B cell (primary cell): ENCODE measurements at regions not wholly inside any gene's neighbourhood (a gene's known extent, or its start where the extent isn't known, plus 50 kb on each side); places are given as distances from the start of the nearest gene placed in this dataset.

Source experiments
- ATAC-seq: fragments of 200-7000 bp; cut with Tn5 transposase; one replicate; pipeline ENCODE4 v1.10.0; 2021; ENCODE audit warnings: low read depth, mild to moderate bottlenecking, moderate number of reproducible peaks, moderate library complexity
- CTCF ChIA-PET: fragments of 350-600 bp; sonication (Branson Sonifier 250); formaldehyde crosslinking; loops from one replicate; lab custom pipeline; 2021; ENCODE audit warnings: antibody characterized with exemption, inconsistent platforms; lab: Charles Lee
- POLR2A ChIA-PET: fragments of 350-600 bp; sonication (Branson Sonifier 250); formaldehyde crosslinking; loops from one replicate; lab custom pipeline; 2021; ENCODE audit warnings: antibody characterized with exemption; lab: Charles Lee
- DNase-seq: peaks from one replicate; pipeline ENCODE4 v3.0.0; 2013
- H2AFZ ChIP-seq: 2 replicates; pipeline ENCODE4 v1.6.1; 2012; ENCODE audit warnings: mild to moderate bottlenecking, low read depth, low read length; ENCODE audit not compliant: insufficient read depth, poor library complexity, severe bottlenecking
- H3K27ac ChIP-seq, 2 donors: 1 replicate in 1 of 2; 2 replicates in 1 of 2; pipeline ENCODE4 v1.5.1; 2012 to 2013; ENCODE audit warnings: low read length in 2 of 2, mild to moderate bottlenecking in 2 of 2, moderate library complexity in 1 of 2
- H3K27me3 ChIP-seq, 4 experiments: fragments of 200-600 bp in 1 of 4; sonication (generic) in 1 of 4; replicated peaks in 1 of 4; 1 replicate in 2 of 4; 2 replicates in 2 of 4; pipeline versions ENCODE4 v1.6.1 to v1.7.0; 2013 to 2016; ENCODE audit warnings: low read length in 3 of 4, mild to moderate bottlenecking in 2 of 4, mixed read lengths in 1 of 4, moderate library complexity in 1 of 4; ENCODE audit not compliant: insufficient read depth in 4 of 4, control insufficient read depth in 3 of 4; ENCODE audit errors: control extremely low read depth in 1 of 4
- H3K36me3 ChIP-seq, 2 experiments: replicated peaks in 1 of 2; 1 replicate in 1 of 2; 2 replicates in 1 of 2; pipeline versions ENCODE4 v1.6.1 to v1.7.1; 2013; ENCODE audit warnings: low read length in 1 of 2; ENCODE audit not compliant: insufficient read depth in 2 of 2, control insufficient read depth in 1 of 2; ENCODE audit errors: control extremely low read depth in 1 of 2, extremely low read depth in 1 of 2
- H3K4me1 ChIP-seq, 2 donors: fragments of 200-600 bp in 1 of 2; sonication (generic) in 1 of 2; 1 replicate in 1 of 2; 2 replicates in 1 of 2; pipeline versions ENCODE4 v1.5.1 to v1.6.1; 2013 to 2017; ENCODE audit warnings: low read length in 2 of 2; ENCODE audit not compliant: control insufficient read depth in 2 of 2, insufficient read depth in 2 of 2
- H3K4me2 ChIP-seq: replicated peaks from 2 replicates; pipeline ENCODE3; 2012; ENCODE audit warnings: mild to moderate bottlenecking, low read depth, low read length; ENCODE audit not compliant: poor library complexity, severe bottlenecking
- H3K4me3 ChIP-seq, 5 experiments: fragments of 200-600 bp in 1 of 5; sonication (generic) in 1 of 5; 1 replicate in 3 of 5; 2 replicates in 2 of 5; pipeline versions ENCODE4 v1.5.1 to v1.7.0; 2011 to 2016; ENCODE audit warnings: low read length in 4 of 5, mild to moderate bottlenecking in 4 of 5, low read depth in 2 of 5, control low read depth in 1 of 5, moderate library complexity in 1 of 5; ENCODE audit not compliant: insufficient read depth in 1 of 5; ENCODE audit errors: control extremely low read depth in 1 of 5, extremely low read depth in 1 of 5
- H3K79me2 ChIP-seq: fragments of 200-600 bp; sonication (generic); one replicate; pipeline ENCODE4 v1.6.0; 2016; ENCODE audit warnings: low read length; ENCODE audit not compliant: control insufficient read depth, insufficient read depth
- H3K9ac ChIP-seq: fragments of 200-600 bp; sonication (generic); 2 replicates; pipeline ENCODE4 v1.6.1; 2017; ENCODE audit warnings: mild to moderate bottlenecking, low read length, moderate library complexity
- H3K9me3 ChIP-seq, 3 donors: one replicate each; pipeline versions ENCODE4 v1.6.1 to v1.7.1; 2013; ENCODE audit warnings: low read length in 2 of 3; ENCODE audit not compliant: control insufficient read depth in 2 of 3, insufficient read depth in 1 of 3; ENCODE audit errors: control extremely low read depth in 1 of 3
- H4K20me1 ChIP-seq: 2 replicates; pipeline ENCODE4 v1.6.0; 2012; ENCODE audit warnings: mild to moderate bottlenecking, low read length; ENCODE audit not compliant: insufficient read depth, control insufficient read depth, poor library complexity, severe bottlenecking
- H3K27ac Mint-ChIP-seq: one replicate; pipeline ENCODE4 v1.8.0; 2021; ENCODE audit warnings: mixed read lengths
- H3K27me3 Mint-ChIP-seq: one replicate; pipeline ENCODE4 v1.8.0; 2021; ENCODE audit warnings: mixed read lengths
- H3K4me1 Mint-ChIP-seq: one replicate; pipeline ENCODE4 v1.8.0; 2021; ENCODE audit warnings: mixed read lengths
- H3K4me3 Mint-ChIP-seq: one replicate; pipeline ENCODE4 v1.8.0; 2021; ENCODE audit warnings: mixed read lengths
- H3K9me3 Mint-ChIP-seq: one replicate; pipeline ENCODE4 v1.8.0; 2022; ENCODE audit warnings: mixed read lengths; ENCODE audit not compliant: insufficient read depth
- EZH2 ChIP-seq: IDR thresholded peaks from 2 replicates; pipeline ENCODE4 v1.6.1; 2012; ENCODE audit warnings: borderline replicate concordance, low read depth, mild to moderate bottlenecking, moderate library complexity, low read length; ENCODE audit not compliant: insufficient read depth, poor library complexity, severe bottlenecking
- WGBS: methylation state at CpG from one replicate; pipeline ENCODE4 v1.1.5; 2013; ENCODE audit warnings: missing lambda C conversion rate; ENCODE audit not compliant: insufficient coverage; 5-methylcytosine and 5-hydroxymethylcytosine counted together
- intact Hi-C: fragments of 100-400 bp; cut with micrococcal nuclease; formaldehyde crosslinking; loops from one replicate; pipeline ENCODE4 v1.10.0; 2022
- TF ChIP-seq, protein P1 (sequence below): fragments of 200-600 bp; IDR thresholded peaks from one replicate; pipeline ENCODE4 v1.8.0; 2022; ENCODE audit warnings: antibody characterized with exemption, mild to moderate bottlenecking

DNA sequence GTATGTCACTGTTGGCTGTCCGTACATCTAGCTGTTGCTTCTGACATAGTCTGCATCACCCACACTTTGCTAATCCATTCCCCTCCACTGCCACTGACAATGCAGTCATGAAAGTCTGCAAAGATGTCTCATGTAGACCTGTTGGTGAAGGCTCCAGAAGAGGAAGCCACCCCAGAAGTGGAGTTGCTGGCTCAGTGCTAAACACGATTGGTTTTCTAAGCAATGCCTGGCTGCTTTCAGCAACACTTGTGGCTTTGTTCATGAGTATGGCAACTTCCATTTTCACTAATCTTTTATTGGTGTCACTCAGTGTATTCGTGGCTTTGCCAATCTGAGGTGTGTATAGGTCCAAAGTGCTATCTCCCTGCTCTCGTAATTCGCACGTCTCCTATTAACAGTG, 288.1 kb downstream of the GADD45G start:
- intact Hi-C loops = no loop called here
- Histone ChIP-seq H3K27me3 (no peaks in the 10 kb centered on the region), H3K4me3 (no peak overlapping the region), H4K20me1 (no peaks in the 10 kb centered on the region), H3K79me2 (no peaks in the 10 kb centered on the region), H3K9ac (no peak overlapping the region), H2AFZ (no peak overlapping the region), H3K36me3 (no peaks in the 10 kb centered on the region), H3K27ac (no peak overlapping the region), H3K4me2 (no peak overlapping the region), H3K4me1 (no peaks in the 10 kb centered on the region), H3K9me3 (no peaks in the 10 kb centered on the region)
- H3K4me1 Mint-ChIP-seq = no peaks in the 10 kb centered on the region
- 73% methylated on average over 4 of the region's 6 CpGs for WGBS
- ATAC-seq (no peak), DNase-seq (no peak)
- no peak overlapping the region for H3K27ac Mint-ChIP-seq
- no peak overlapping the region for H3K4me3 Mint-ChIP-seq
- H3K27me3 Mint-ChIP-seq = no peaks in the 10 kb centered on the region
- POLR2A ChIA-PET = no interaction called here
- no peaks in the 10 kb centered on the region for H3K9me3 Mint-ChIP-seq
- CTCF ChIA-PET = no interaction called here
- TF ChIP-seq EZH2 = no peak
- TF ChIP-seq, protein P1, sequence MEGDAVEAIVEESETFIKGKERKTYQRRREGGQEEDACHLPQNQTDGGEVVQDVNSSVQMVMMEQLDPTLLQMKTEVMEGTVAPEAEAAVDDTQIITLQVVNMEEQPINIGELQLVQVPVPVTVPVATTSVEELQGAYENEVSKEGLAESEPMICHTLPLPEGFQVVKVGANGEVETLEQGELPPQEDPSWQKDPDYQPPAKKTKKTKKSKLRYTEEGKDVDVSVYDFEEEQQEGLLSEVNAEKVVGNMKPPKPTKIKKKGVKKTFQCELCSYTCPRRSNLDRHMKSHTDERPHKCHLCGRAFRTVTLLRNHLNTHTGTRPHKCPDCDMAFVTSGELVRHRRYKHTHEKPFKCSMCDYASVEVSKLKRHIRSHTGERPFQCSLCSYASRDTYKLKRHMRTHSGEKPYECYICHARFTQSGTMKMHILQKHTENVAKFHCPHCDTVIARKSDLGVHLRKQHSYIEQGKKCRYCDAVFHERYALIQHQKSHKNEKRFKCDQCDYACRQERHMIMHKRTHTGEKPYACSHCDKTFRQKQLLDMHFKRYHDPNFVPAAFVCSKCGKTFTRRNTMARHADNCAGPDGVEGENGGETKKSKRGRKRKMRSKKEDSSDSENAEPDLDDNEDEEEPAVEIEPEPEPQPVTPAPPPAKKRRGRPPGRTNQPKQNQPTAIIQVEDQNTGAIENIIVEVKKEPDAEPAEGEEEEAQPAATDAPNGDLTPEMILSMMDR = no peak

DNA sequence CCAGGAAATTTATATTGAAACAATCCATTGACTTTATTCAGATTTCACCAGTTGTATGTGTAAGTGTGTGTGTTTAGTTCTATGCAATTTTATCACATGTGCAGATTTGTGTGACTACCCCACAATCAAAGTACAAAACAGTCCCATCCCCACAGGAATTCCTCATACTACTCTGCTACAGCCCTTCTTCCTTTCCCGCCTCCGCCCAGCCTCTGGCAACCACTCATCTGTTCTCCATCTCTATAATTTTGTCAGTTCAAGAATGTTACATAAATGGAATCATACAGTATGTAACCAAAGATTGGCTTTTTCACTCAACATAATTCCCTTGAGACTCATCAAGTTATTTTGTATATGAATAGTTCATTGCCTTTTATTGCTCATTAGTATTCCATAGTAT, 289.1 kb downstream of the GADD45G start:
- Mint-ChIP-seq H3K4me3 (no peak overlapping the region), H3K27me3 (no peaks in the 10 kb centered on the region), H3K4me1 (no peaks in the 10 kb centered on the region), H3K27ac (no peak overlapping the region), H3K9me3 (no peaks in the 10 kb centered on the region)
- no peak for TF ChIP-seq EZH2
- TF ChIP-seq, protein P1 = no peak
- Histone ChIP-seq H3K27ac (no peak overlapping the region), H4K20me1 (no peaks in the 10 kb centered on the region), H3K9ac (no peak overlapping the region), H3K9me3 (no peaks in the 10 kb centered on the region), H3K79me2 (no peaks in the 10 kb centered on the region), H3K4me2 (no peak overlapping the region), H3K4me1 (no peaks in the 10 kb centered on the region), H3K4me3 (no peak overlapping the region), H3K27me3 (no peaks in the 10 kb centered on the region), H3K36me3 (no peaks in the 10 kb centered on the region), H2AFZ (no peak overlapping the region)
- DNase-seq (no peak), ATAC-seq (no peak)
- CTCF ChIA-PET = no interaction called here
- POLR2A ChIA-PET = no interaction called here
- WGBS = no CpG with 5 or more reads among the region's 2 CpGs
- intact Hi-C loops = no loop called here
